C4-2B (cell line): ENCODE measurements at regions not wholly inside any gene's neighbourhood (a gene's known extent, or its start where the extent isn't known, plus 50 kb on each side); places are given as distances from the start of the nearest gene placed in this dataset.

Source experiments
- H3K27ac ChIP-seq: fragments of 450-650 bp; 2 replicates; pipeline ENCODE4 v1.5.1; 2017
- CTCF ChIP-seq: fragments of 450-650 bp; conservative IDR thresholded peaks from 2 replicates; pipeline ENCODE4 v1.5.1; 2017; ENCODE audit warnings: mild to moderate bottlenecking
- ZFX ChIP-seq: fragments of 450-650 bp; IDR thresholded peaks from 2 replicates; pipeline ENCODE4 v1.6.1; 2017

GRCh38 chr15:27622371-27622770 is 476.7 kb downstream of the OCA2 start:
- TF ChIP-seq CTCF, result no peak
- H3K27ac ChIP-seq, result no peak overlapping the region

- TF ChIP-seq CTCF (no peak), ZFX (no peak)
- no peak overlapping the region for H3K27ac ChIP-seq
These were observed 479.9 kb downstream of the OCA2 start for GRCh38 chr15:27619204-27619603.

GRCh38 chr15:27617013-27617412 is 482.1 kb downstream of the OCA2 start:
- TF ChIP-seq CTCF (no peak), ZFX (no peak)
- H3K27ac ChIP-seq, result no peak overlapping the region

- no peak for TF ChIP-seq CTCF
- TF ChIP-seq ZFX, result no peak
- H3K27ac ChIP-seq, result no peak overlapping the region
These were observed 490.9 kb downstream of the OCA2 start for GRCh38 chr15:27608248-27608647.

GRCh38 chr15:27601239-27601960 is 497.7 kb downstream of the OCA2 start:
- no peak overlapping the region for H3K27ac ChIP-seq
- no peak for TF ChIP-seq CTCF
- no peak for TF ChIP-seq ZFX

GRCh38 chr15:27599034-27599433 is 500.1 kb downstream of the OCA2 start:
- TF ChIP-seq CTCF (no peak), ZFX (no peak)
- no peak overlapping the region for H3K27ac ChIP-seq

- no peak overlapping the region for H3K27ac ChIP-seq
- TF ChIP-seq CTCF, result no peak
- no peak for TF ChIP-seq ZFX
These were observed 500.7 kb downstream of the OCA2 start for GRCh38 chr15:27598251-27599009.
